ENCODE measurements at regions not wholly inside any gene's neighbourhood (a gene's known extent, or its start where the extent isn't known, plus 50 kb on each side); places are given as distances from the start of the nearest gene placed in this dataset.

GRCh38 chr3:102085431-102086176 is 236.3 kb downstream of the NFKBIZ start:
- H3K27me3 Mint-ChIP-seq = peaks cover 7% of the 10 kb centered on the region
- H3K9me3 Mint-ChIP-seq = no peaks in the 10 kb centered on the region
- H3K36me3 Mint-ChIP-seq (ENCODE audit: insufficient read depth) = peaks cover 1% of the 10 kb centered on the region
- DNase-seq (ENCODE audit: low spot score in 2 of 2) (no peak), ATAC-seq (replicated peaks; ENCODE audit: extremely low read depth, poor library complexity, severe bottlenecking) (no peak)
- no peak overlapping the region for H3K27ac Mint-ChIP-seq (ENCODE audit: low read depth)
- H3K4me3 Mint-ChIP-seq = no peak overlapping the region
- H3K4me1 Mint-ChIP-seq = no peaks in the 10 kb centered on the region

- Mint-ChIP-seq H3K4me1 (no peaks in the 10 kb centered on the region), H3K36me3 (ENCODE audit: insufficient read depth) (peaks cover 1% of the 10 kb centered on the region), H3K27me3 (peaks cover 1% of the 10 kb centered on the region), H3K27ac (ENCODE audit: low read depth) (no peak overlapping the region), H3K4me3 (no peak overlapping the region), H3K9me3 (no peaks in the 10 kb centered on the region)
- ATAC-seq (replicated peaks; ENCODE audit: extremely low read depth, poor library complexity, severe bottlenecking) (no peak), DNase-seq (ENCODE audit: low spot score in 2 of 2) (no peak)
These were observed 237.9 kb downstream of the NFKBIZ start for GRCh38 chr3:102087236-102087635.

- Mint-ChIP-seq H3K27ac (ENCODE audit: low read depth) (no peak overlapping the region), H3K36me3 (ENCODE audit: insufficient read depth) (peaks cover 1% of the 10 kb centered on the region), H3K27me3 (no peaks in the 10 kb centered on the region), H3K4me1 (peaks cover 11% of the 10 kb centered on the region), H3K9me3 (no peaks in the 10 kb centered on the region), H3K4me3 (no peak overlapping the region)
- ATAC-seq (replicated peaks; ENCODE audit: extremely low read depth, poor library complexity, severe bottlenecking) = no peak
- DNase-seq (ENCODE audit: low spot score in 2 of 2) = no peak
These were observed 239.9 kb downstream of the NFKBIZ start for GRCh38 chr3:102089239-102089638.

GRCh38 chr3:102089904-102090720 is 240.8 kb downstream of the NFKBIZ start:
- Mint-ChIP-seq H3K36me3 (ENCODE audit: insufficient read depth) (peaks cover 1% of the 10 kb centered on the region), H3K27ac (ENCODE audit: low read depth) (no peak overlapping the region), H3K9me3 (no peaks in the 10 kb centered on the region), H3K27me3 (no peaks in the 10 kb centered on the region), H3K4me1 (peaks cover 11% of the 10 kb centered on the region), H3K4me3 (no peak overlapping the region)
- no peak for ATAC-seq (replicated peaks; ENCODE audit: extremely low read depth, poor library complexity, severe bottlenecking)
- no peak for DNase-seq (ENCODE audit: low spot score in 2 of 2)

GRCh38 chr3:102090721-102091045 is 241.4 kb downstream of the NFKBIZ start:
- Mint-ChIP-seq H3K27me3 (no peaks in the 10 kb centered on the region), H3K4me3 (no peak overlapping the region), H3K9me3 (no peaks in the 10 kb centered on the region), H3K27ac (ENCODE audit: low read depth) (no peak overlapping the region), H3K36me3 (ENCODE audit: insufficient read depth) (peaks cover 1% of the 10 kb centered on the region), H3K4me1 (peaks cover 11% of the 10 kb centered on the region)
- ATAC-seq (replicated peaks; ENCODE audit: extremely low read depth, poor library complexity, severe bottlenecking) (no peak), DNase-seq (ENCODE audit: low spot score in 2 of 2) (no peak)

- no peak overlapping the region for H3K27ac Mint-ChIP-seq (ENCODE audit: low read depth)
- DNase-seq (ENCODE audit: low spot score in 2 of 2) (no peak), ATAC-seq (replicated peaks; ENCODE audit: extremely low read depth, poor library complexity, severe bottlenecking) (no peak)
- peaks cover 11% of the 10 kb centered on the region for H3K4me1 Mint-ChIP-seq
- H3K9me3 Mint-ChIP-seq = no peaks in the 10 kb centered on the region
- H3K4me3 Mint-ChIP-seq = no peak overlapping the region
- peaks cover 1% of the 10 kb centered on the region for H3K36me3 Mint-ChIP-seq (ENCODE audit: insufficient read depth)
- H3K27me3 Mint-ChIP-seq = no peaks in the 10 kb centered on the region
These were observed 242.0 kb downstream of the NFKBIZ start for GRCh38 chr3:102091358-102091757.

GRCh38 chr3:102092617-102093466 is 243.5 kb downstream of the NFKBIZ start:
- H3K27me3 Mint-ChIP-seq = no peaks in the 10 kb centered on the region
- peak overlapping the region; percentile 1 for H3K27ac Mint-ChIP-seq (ENCODE audit: low read depth)
- no peak overlapping the region for H3K4me3 Mint-ChIP-seq

GRCh38 chr3:102094506-102094905 is 245.2 kb downstream of the NFKBIZ start:
- H3K9me3 Mint-ChIP-seq = no peaks in the 10 kb centered on the region
- ATAC-seq (replicated peaks; ENCODE audit: extremely low read depth, poor library complexity, severe bottlenecking) = no peak
- H3K27me3 Mint-ChIP-seq = no peaks in the 10 kb centered on the region
- peaks cover 11% of the 10 kb centered on the region for H3K4me1 Mint-ChIP-seq
- H3K4me3 Mint-ChIP-seq = no peak overlapping the region
- no peak overlapping the region for H3K27ac Mint-ChIP-seq (ENCODE audit: low read depth)
- DNase-seq (ENCODE audit: low spot score in 2 of 2) = no peak
- H3K36me3 Mint-ChIP-seq (ENCODE audit: insufficient read depth) = no peaks in the 10 kb centered on the region

More at GRCh38 chr3:102092617-102093466, 243.5 kb downstream of the NFKBIZ start:
- DNase-seq (ENCODE audit: low spot score in 2 of 2) (no peak), ATAC-seq (replicated peaks; ENCODE audit: extremely low read depth, poor library complexity, severe bottlenecking) (peak; percentile 24)
- no peaks in the 10 kb centered on the region for H3K9me3 Mint-ChIP-seq
- H3K36me3 Mint-ChIP-seq (ENCODE audit: insufficient read depth) = peaks cover 1% of the 10 kb centered on the region
- peaks cover 11% of the 10 kb centered on the region for H3K4me1 Mint-ChIP-seq

- Mint-ChIP-seq H3K36me3 (ENCODE audit: insufficient read depth) (no peaks in the 10 kb centered on the region), H3K4me1 (peaks cover 11% of the 10 kb centered on the region)
- ATAC-seq (replicated peaks; ENCODE audit: extremely low read depth, poor library complexity, severe bottlenecking) = no peak
These were observed 246.1 kb downstream of the NFKBIZ start for GRCh38 chr3:102095383-102095782.

GRCh38 chr3:102096066-102096465 is 246.8 kb downstream of the NFKBIZ start:
- H3K27me3 Mint-ChIP-seq = no peaks in the 10 kb centered on the region
- ATAC-seq (replicated peaks; ENCODE audit: extremely low read depth, poor library complexity, severe bottlenecking) (no peak), DNase-seq (ENCODE audit: low spot score in 2 of 2) (no peak)
- H3K36me3 Mint-ChIP-seq (ENCODE audit: insufficient read depth) = no peaks in the 10 kb centered on the region
- H3K27ac Mint-ChIP-seq (ENCODE audit: low read depth) = no peak overlapping the region
- H3K9me3 Mint-ChIP-seq = no peaks in the 10 kb centered on the region
- peaks cover 11% of the 10 kb centered on the region for H3K4me1 Mint-ChIP-seq
- no peak overlapping the region for H3K4me3 Mint-ChIP-seq

More at GRCh38 chr3:102095383-102095782, 246.1 kb downstream of the NFKBIZ start:
- H3K27me3 Mint-ChIP-seq = no peaks in the 10 kb centered on the region
- H3K4me3 Mint-ChIP-seq = no peak overlapping the region
- no peak for DNase-seq (ENCODE audit: low spot score in 2 of 2)
- H3K9me3 Mint-ChIP-seq = no peaks in the 10 kb centered on the region
- H3K27ac Mint-ChIP-seq (ENCODE audit: low read depth) = no peak overlapping the region

GRCh38 chr3:102098130-102098885 is 249.0 kb downstream of the NFKBIZ start:
- Mint-ChIP-seq H3K4me1 (peaks cover 4% of the 10 kb centered on the region), H3K27ac (ENCODE audit: low read depth) (no peak overlapping the region), H3K36me3 (ENCODE audit: insufficient read depth) (no peaks in the 10 kb centered on the region), H3K4me3 (no peak overlapping the region), H3K9me3 (no peaks in the 10 kb centered on the region), H3K27me3 (no peaks in the 10 kb centered on the region)
- no peak for ATAC-seq (replicated peaks; ENCODE audit: extremely low read depth, poor library complexity, severe bottlenecking)
- no peak for DNase-seq (ENCODE audit: low spot score in 2 of 2)

- H3K4me3 Mint-ChIP-seq = no peak overlapping the region
- DNase-seq (ENCODE audit: low spot score in 2 of 2) = no peak
- H3K27ac Mint-ChIP-seq (ENCODE audit: low read depth) = no peak overlapping the region
- no peak for ATAC-seq (replicated peaks; ENCODE audit: extremely low read depth, poor library complexity, severe bottlenecking)
- H3K27me3 Mint-ChIP-seq = no peaks in the 10 kb centered on the region
- H3K9me3 Mint-ChIP-seq = no peaks in the 10 kb centered on the region
- H3K36me3 Mint-ChIP-seq (ENCODE audit: insufficient read depth) = no peaks in the 10 kb centered on the region
- H3K4me1 Mint-ChIP-seq = no peaks in the 10 kb centered on the region
These were observed 250.6 kb downstream of the NFKBIZ start for GRCh38 chr3:102099913-102100312.
